NCI-H1048 (cell line): ENCODE measurements at regions not wholly inside any gene's neighbourhood (a gene's known extent, or its start where the extent isn't known, plus 50 kb on each side); places are given as distances from the start of the nearest gene placed in this dataset.

Experiments used
- DNase-seq: peaks from one replicate; lab custom pipeline; 2025; lab: John Stamatoyannopoulos, UW

- DNase-seq = no peak
Observed at GRCh38 chrX:6778544-6779503, 243.9 kb upstream of the VCX3A start.

GRCh38 chrX:6777238-6778002 lies 242.5 kb upstream of the VCX3A start:
- DNase-seq = no peak

GRCh38 chrX:6770936-6771335 lies 236.0 kb upstream of the VCX3A start:
- DNase-seq = no peak

DNA sequence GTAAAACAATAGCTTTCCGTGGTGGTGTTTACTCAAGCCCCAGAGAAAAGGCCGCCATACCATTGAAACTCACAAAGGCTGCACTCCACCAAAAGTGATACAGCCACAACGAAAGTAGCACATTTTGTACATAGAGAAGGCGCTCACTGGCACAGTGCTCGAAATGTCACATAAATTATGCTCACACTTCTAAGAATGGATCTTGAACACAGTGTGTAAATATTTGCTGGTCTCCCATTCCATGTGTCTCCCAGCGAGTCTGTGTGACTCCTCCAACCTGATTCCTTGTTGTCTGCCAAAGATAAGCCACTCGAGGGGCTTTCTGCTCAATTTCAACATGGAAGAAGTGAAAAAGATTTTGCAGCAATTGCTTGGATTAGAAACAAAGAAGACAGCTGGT lies 234.0 kb upstream of the VCX3A start:
- no peak for DNase-seq

GRCh38 chrX:6761251-6761650 lies 226.3 kb upstream of the VCX3A start:
- DNase-seq = no peak

- DNase-seq = no peak
Observed at GRCh38 chrX:6759655-6760375, 224.9 kb upstream of the VCX3A start.

- DNase-seq = no peak
Observed at GRCh38 chrX:6758234-6758633, 223.3 kb upstream of the VCX3A start.

DNA sequence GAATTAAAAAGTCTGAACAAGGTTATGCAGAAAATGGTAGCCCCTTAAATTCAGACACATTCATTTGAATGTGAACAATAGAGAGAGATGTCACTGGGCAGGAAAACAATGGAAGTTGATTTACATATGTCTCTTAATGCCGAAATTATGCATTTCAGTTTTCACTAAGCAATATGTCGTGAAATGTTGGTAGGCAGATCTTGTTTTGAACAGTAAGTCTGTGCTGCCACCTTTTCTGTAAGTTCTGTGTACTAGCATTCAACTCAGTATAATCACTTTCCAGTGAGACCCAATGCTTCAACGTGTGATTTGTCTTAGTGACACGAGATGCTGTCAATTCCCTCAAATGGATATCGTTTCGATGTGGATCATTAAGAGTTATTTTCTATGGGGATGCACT lies 222.7 kb upstream of the VCX3A start:
- no peak for DNase-seq

DNA sequence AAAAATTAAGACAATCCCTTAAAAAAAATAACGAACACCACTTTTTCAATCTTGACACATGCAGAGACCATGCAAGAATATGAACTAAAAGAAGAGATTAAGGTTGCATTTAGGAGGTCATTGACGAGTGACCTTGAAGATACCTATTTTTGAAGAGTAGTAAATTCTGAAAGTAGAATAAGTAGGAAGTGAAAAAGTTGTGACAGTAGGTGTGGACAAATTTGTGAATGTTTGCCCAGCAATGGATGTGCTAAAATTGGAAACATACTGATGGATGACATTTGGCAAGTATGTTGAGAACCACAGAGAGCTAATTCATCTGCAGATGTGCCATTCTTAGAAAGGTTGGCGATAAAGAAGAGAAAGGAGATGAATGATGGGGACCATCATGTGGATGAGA lies 213.7 kb upstream of the VCX3A start:
- no peak for DNase-seq

- DNase-seq = no peak
Observed at GRCh38 chrX:6738518-6739470, 203.9 kb upstream of the VCX3A start.

- DNase-seq = no peak
Observed at GRCh38 chrX:6734844-6735634, 200.1 kb upstream of the VCX3A start.

- no peak for DNase-seq
Observed at GRCh38 chrX:6732101-6732500, 197.2 kb upstream of the VCX3A start.

DNA sequence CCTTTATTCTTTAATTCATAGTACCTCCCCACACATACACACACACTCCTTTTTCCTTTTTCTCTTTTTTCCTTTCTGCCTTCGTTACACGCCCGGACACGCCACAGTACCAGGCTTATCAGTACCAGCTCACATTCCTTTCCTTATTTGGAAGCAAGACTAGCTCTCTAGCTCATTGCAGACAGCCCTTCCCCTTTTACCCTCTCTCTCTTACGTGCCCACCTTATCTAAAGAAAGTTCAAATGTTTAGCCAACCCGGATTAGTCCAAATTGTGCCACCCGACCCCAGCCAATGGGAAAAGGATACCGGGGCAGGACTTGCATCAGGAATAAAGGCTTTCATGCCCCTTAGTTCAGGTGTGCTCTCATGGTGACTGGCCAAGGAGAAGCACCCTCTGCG lies 194.7 kb upstream of the VCX3A start:
- DNase-seq = no peak

- no peak for DNase-seq
Observed at GRCh38 chrX:6718766-6719165, 183.8 kb upstream of the VCX3A start.

GRCh38 chrX:6708676-6709380 lies 173.9 kb upstream of the VCX3A start:
- no peak for DNase-seq

GRCh38 chrX:6708041-6708440 lies 173.1 kb upstream of the VCX3A start:
- DNase-seq = no peak

DNA sequence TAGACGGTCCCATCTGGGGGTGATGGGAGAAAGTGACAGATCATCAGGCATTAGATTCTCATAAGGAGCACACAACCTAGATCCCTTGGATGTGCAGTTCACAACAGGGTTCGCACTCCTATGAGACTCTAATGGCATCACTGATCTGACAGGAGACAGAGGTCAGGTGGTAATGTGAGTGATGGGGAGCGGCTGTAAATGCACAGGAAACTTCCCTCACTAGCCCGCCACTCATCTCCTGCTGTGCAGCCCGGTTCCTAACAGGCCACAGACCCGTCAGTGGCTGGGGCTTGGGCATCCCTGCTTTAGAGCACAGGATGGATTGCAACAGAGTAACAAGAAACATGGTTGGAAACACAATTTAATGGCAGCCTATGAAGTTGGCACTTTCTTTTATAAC lies 172.6 kb upstream of the VCX3A start:
- DNase-seq = no peak

GRCh38 chrX:6701085-6701484 lies 166.2 kb upstream of the VCX3A start:
- no peak for DNase-seq

- no peak for DNase-seq
Observed at GRCh38 chrX:6695717-6696116, 160.8 kb upstream of the VCX3A start.

DNA sequence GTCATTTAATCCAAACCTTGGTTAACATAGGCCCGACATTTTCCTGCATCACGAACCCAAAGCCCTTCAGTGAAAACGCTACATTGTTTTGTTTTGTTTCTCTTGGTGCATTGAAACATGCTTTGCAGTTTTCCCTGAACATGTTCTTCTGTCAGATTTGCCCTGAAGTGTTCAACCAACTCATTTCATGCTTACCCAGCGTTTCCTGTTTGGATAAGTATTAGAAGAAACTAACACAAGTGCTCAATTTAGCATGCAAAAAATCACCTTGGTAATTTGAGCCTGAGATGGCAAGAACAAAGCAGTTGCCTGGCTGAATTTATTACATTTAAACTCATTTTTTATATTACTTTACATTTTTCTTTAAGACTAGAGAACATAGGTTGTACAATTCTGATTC lies 160.1 kb upstream of the VCX3A start:
- DNase-seq = no peak
